KMS-11 (cell line): ENCODE measurements at regions not wholly inside any gene's neighbourhood (a gene's known extent, or its start where the extent isn't known, plus 50 kb on each side); places are given as distances from the start of the nearest gene placed in this dataset.

Source experiments
- H2AFZ ChIP-seq: fragments of 200-600 bp; sonication (generic); 2 replicates; pipeline ENCODE4 v1.6.1; 2016; ENCODE audit warnings: antibody characterized with exemption, mixed run types, low read depth
- H3K27ac ChIP-seq: fragments of 200-600 bp; sonication (generic); 2 replicates; pipeline ENCODE4 v1.6.1; 2016; ENCODE audit warnings: mild to moderate bottlenecking, mixed run types
- H3K27me3 ChIP-seq: fragments of 200-600 bp; sonication (generic); 2 replicates; pipeline ENCODE4 v1.6.1; 2017; ENCODE audit warnings: mild to moderate bottlenecking, low read depth, mixed run types, moderate library complexity; ENCODE audit not compliant: insufficient read depth
- H3K36me3 ChIP-seq: fragments of 200-600 bp; sonication (generic); 2 replicates; pipeline ENCODE4 v1.6.1; 2017; ENCODE audit warnings: mild to moderate bottlenecking, mixed run types; ENCODE audit not compliant: insufficient read depth
- H3K4me1 ChIP-seq: fragments of 200-600 bp; sonication (generic); 2 replicates; pipeline ENCODE4 v1.6.1; 2016; ENCODE audit warnings: mild to moderate bottlenecking, low read depth, mixed run types; ENCODE audit not compliant: poor library complexity, severe bottlenecking
- H3K4me2 ChIP-seq: fragments of 200-600 bp; sonication (generic); 2 replicates; pipeline ENCODE4 v1.7.0; 2016; ENCODE audit warnings: mild to moderate bottlenecking, mixed run types
- H3K4me3 ChIP-seq: fragments of 200-600 bp; sonication (generic); IDR thresholded peaks from 2 replicates; pipeline ENCODE4 v1.6.1; 2017; ENCODE audit warnings: low read depth, low read length, mixed read lengths; ENCODE audit not compliant: insufficient read depth
- H3K79me2 ChIP-seq: fragments of 200-600 bp; sonication (generic); 2 replicates; pipeline ENCODE4 v1.6.1; 2016; ENCODE audit warnings: low read depth, mixed run types; ENCODE audit not compliant: insufficient read depth
- H3K9ac ChIP-seq: fragments of 200-600 bp; sonication (generic); 2 replicates; pipeline ENCODE4 v1.6.1; 2016; ENCODE audit warnings: mild to moderate bottlenecking, mixed run types
- H4K20me1 ChIP-seq: fragments of 200-600 bp; sonication (generic); 2 replicates; pipeline ENCODE4 v1.6.1; 2016; ENCODE audit warnings: mild to moderate bottlenecking, mixed run types; ENCODE audit not compliant: insufficient read depth
- CTCF ChIP-seq: fragments of 200-600 bp; sonication (generic); conservative IDR thresholded peaks from 2 replicates; pipeline ENCODE4 v1.6.1; 2017; ENCODE audit warnings: low read depth, mild to moderate bottlenecking, antibody characterized with exemption, low read length, moderate library complexity, mixed read lengths

GRCh38 chr14:38723959-38724358, 379.1 kb downstream of the SEC23A start:
- H3K36me3 ChIP-seq = no peaks in the 10 kb centered on the region
- no peak for TF ChIP-seq CTCF
- H3K4me2 ChIP-seq = no peak overlapping the region

GRCh38 chr14:38723277-38723676, 379.8 kb downstream of the SEC23A start:
- H3K27ac ChIP-seq = no peak overlapping the region
- H3K36me3 ChIP-seq = no peaks in the 10 kb centered on the region
- no peak overlapping the region for H3K4me3 ChIP-seq
- no peaks in the 10 kb centered on the region for H3K4me1 ChIP-seq
- H3K79me2 ChIP-seq = no peaks in the 10 kb centered on the region
- H4K20me1 ChIP-seq = no peaks in the 10 kb centered on the region
- H3K4me2 ChIP-seq = no peak overlapping the region
- no peak overlapping the region for H2AFZ ChIP-seq
- no peak overlapping the region for H3K9ac ChIP-seq
- no peaks in the 10 kb centered on the region for H3K27me3 ChIP-seq
- no peak for TF ChIP-seq CTCF

More at GRCh38 chr14:38723959-38724358, 379.1 kb downstream of the SEC23A start:
- no peaks in the 10 kb centered on the region for H3K27me3 ChIP-seq
- H3K4me1 ChIP-seq = no peaks in the 10 kb centered on the region
- H2AFZ ChIP-seq = no peak overlapping the region
- H3K27ac ChIP-seq = no peak overlapping the region
- no peaks in the 10 kb centered on the region for H3K79me2 ChIP-seq
- no peak overlapping the region for H3K4me3 ChIP-seq
- no peaks in the 10 kb centered on the region for H4K20me1 ChIP-seq
- no peak overlapping the region for H3K9ac ChIP-seq

GRCh38 chr14:38721822-38722431, 381.1 kb downstream of the SEC23A start:
- Histone ChIP-seq H2AFZ (no peak overlapping the region), H3K4me1 (no peaks in the 10 kb centered on the region), H3K4me2 (no peak overlapping the region), H4K20me1 (no peaks in the 10 kb centered on the region), H3K27me3 (no peaks in the 10 kb centered on the region), H3K9ac (no peak overlapping the region), H3K79me2 (no peaks in the 10 kb centered on the region), H3K27ac (no peak overlapping the region), H3K4me3 (no peak overlapping the region), H3K36me3 (no peaks in the 10 kb centered on the region)
- peak; percentile 85 for TF ChIP-seq CTCF

- Histone ChIP-seq H3K9ac (no peak overlapping the region), H3K36me3 (no peaks in the 10 kb centered on the region), H4K20me1 (no peaks in the 10 kb centered on the region), H3K27me3 (no peaks in the 10 kb centered on the region), H3K27ac (no peak overlapping the region), H3K79me2 (no peaks in the 10 kb centered on the region), H3K4me1 (no peaks in the 10 kb centered on the region), H2AFZ (no peak overlapping the region), H3K4me2 (no peak overlapping the region), H3K4me3 (no peak overlapping the region)
- TF ChIP-seq CTCF = no peak
These were observed 384.5 kb downstream of the SEC23A start for GRCh38 chr14:38718519-38718918.
